ENCODE measurements at regions not wholly inside any gene's neighbourhood (a gene's known extent, or its start where the extent isn't known, plus 50 kb on each side); places are given as distances from the start of the nearest gene placed in this dataset.

DNA sequence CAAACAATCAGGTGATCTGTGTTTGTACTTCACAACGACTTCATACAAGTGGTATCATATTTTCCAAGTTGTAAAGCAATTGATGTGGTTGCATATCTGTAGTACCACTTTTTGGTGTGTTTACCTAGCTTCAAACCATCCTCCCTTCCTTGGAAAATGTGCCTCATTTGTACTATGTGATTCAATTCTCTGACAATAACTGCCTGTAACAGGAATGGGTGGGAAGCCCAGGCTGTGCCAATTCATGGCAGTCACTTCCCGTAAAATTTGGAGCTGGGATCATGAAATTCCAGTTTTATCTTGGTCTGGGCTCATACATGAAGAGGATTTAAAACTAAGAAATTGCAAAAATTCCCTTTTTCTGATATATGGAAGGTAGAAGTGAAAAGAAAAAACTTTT, 250.1 kb downstream of the DIO2 start:
- intact Hi-C loops (cut with DNase I) = no loop called here
- FAIRE-seq (no peak), DNase-seq (no peak)
- Histone ChIP-seq H3K4me3 (ENCODE audit: low read length in 3 of 3) (no peak overlapping the region), H3K27ac (ENCODE audit: low read depth in 2 of 2, low read length in 2 of 2) (no peak overlapping the region), H3K36me3 (ENCODE audit: control insufficient read depth in 2 of 3, insufficient read depth in 3 of 3, low read length in 3 of 3) (no peaks in the 10 kb centered on the region), H3K9ac (ENCODE audit: low read length in 3 of 3) (no peak overlapping the region), H3K4me1 (ENCODE audit: control insufficient read depth in 2 of 3, insufficient read depth in 2 of 3, low read depth in 1 of 3, low read length in 3 of 3) (no peaks in the 10 kb centered on the region), H3K27me3 (ENCODE audit: control insufficient read depth, insufficient read depth, low read length) (no peaks in the 10 kb centered on the region), H3K9me3 (ENCODE audit: control insufficient read depth in 2 of 3, insufficient read depth in 1 of 3, low read length in 3 of 3) (no peaks in the 10 kb centered on the region)
- TF ChIP-seq, protein P1, sequence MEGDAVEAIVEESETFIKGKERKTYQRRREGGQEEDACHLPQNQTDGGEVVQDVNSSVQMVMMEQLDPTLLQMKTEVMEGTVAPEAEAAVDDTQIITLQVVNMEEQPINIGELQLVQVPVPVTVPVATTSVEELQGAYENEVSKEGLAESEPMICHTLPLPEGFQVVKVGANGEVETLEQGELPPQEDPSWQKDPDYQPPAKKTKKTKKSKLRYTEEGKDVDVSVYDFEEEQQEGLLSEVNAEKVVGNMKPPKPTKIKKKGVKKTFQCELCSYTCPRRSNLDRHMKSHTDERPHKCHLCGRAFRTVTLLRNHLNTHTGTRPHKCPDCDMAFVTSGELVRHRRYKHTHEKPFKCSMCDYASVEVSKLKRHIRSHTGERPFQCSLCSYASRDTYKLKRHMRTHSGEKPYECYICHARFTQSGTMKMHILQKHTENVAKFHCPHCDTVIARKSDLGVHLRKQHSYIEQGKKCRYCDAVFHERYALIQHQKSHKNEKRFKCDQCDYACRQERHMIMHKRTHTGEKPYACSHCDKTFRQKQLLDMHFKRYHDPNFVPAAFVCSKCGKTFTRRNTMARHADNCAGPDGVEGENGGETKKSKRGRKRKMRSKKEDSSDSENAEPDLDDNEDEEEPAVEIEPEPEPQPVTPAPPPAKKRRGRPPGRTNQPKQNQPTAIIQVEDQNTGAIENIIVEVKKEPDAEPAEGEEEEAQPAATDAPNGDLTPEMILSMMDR (IDR thresholded peaks at IDR 0.05; ENCODE audit: borderline replicate concordance, extremely low read depth, insufficient read depth) = no peak

DNA sequence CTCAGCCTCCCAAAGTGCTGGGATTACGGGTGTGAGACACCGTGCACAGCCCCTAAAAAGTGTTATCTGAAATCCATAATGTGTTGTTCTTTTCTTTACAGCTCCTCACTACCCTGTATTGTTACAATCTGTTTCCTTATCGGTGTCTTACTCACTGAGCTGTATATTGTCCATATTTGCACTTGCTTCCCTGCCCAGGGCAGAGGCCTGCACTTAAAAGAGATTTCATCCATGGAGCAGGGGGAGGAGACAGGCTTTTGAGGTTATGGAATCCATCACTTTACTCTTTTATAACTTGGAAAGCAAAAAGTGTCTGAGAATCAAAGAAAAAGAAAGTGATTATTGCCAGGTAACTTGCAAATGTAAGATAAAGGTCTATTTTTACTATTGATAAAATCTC, 251.0 kb downstream of the DIO2 start:
- FAIRE-seq (no peak), DNase-seq (no peak)
- TF ChIP-seq, protein P1 (IDR thresholded peaks at IDR 0.05; ENCODE audit: borderline replicate concordance, extremely low read depth, insufficient read depth) = no peak
- Histone ChIP-seq H3K9me3 (ENCODE audit: control insufficient read depth in 2 of 3, insufficient read depth in 1 of 3, low read length in 3 of 3) (no peaks in the 10 kb centered on the region), H3K9ac (ENCODE audit: low read length in 3 of 3) (no peak overlapping the region), H3K27ac (ENCODE audit: low read depth in 2 of 2, low read length in 2 of 2) (no peak overlapping the region), H3K36me3 (ENCODE audit: control insufficient read depth in 2 of 3, insufficient read depth in 3 of 3, low read length in 3 of 3) (no peaks in the 10 kb centered on the region), H3K27me3 (ENCODE audit: control insufficient read depth, insufficient read depth, low read length) (no peaks in the 10 kb centered on the region), H3K4me3 (ENCODE audit: low read length in 3 of 3) (no peak overlapping the region), H3K4me1 (ENCODE audit: control insufficient read depth in 2 of 3, insufficient read depth in 2 of 3, low read depth in 1 of 3, low read length in 3 of 3) (no peaks in the 10 kb centered on the region)
- intact Hi-C loops (cut with DNase I) = no loop called here

DNA sequence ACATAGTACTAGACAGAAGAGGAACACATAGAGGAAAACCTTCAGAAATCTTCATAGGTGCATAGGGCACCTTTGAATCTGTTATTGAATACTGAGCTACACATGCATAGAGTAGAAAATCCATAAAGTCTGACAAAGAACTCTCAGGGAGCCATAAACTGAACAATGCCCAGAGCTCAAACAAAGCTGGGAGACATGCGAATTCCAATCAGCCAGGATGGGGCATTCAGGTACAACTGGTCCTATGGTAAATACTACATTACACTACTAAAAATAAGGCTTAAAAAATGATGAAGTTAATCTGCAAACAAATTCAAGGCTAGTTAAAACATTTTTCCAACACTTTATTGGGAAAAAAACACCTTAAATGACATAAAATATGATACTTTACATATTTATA, 259.7 kb downstream of the DIO2 start:
- no peak overlapping the region for H3K27ac ChIP-seq (ENCODE audit: low read depth in 2 of 2, low read length in 2 of 2)
- intact Hi-C loops (cut with DNase I) = no loop called here
- no peak for FAIRE-seq

More for the DNA sequence above, 259.7 kb downstream of the DIO2 start:
- no peaks in the 10 kb centered on the region for H3K36me3 ChIP-seq (ENCODE audit: control insufficient read depth in 2 of 3, insufficient read depth in 3 of 3, low read length in 3 of 3)
- H3K4me1 ChIP-seq (ENCODE audit: control insufficient read depth in 2 of 3, insufficient read depth in 2 of 3, low read depth in 1 of 3, low read length in 3 of 3) = no peaks in the 10 kb centered on the region
- no peak for DNase-seq
- peaks cover 0 to 3% (median 0%) of the 10 kb centered on the region in 3 donors for H3K9me3 ChIP-seq (ENCODE audit: control insufficient read depth in 2 of 3, insufficient read depth in 1 of 3, low read length in 3 of 3)
- H3K4me3 ChIP-seq (ENCODE audit: low read length in 3 of 3) = no peak overlapping the region
- no peaks in the 10 kb centered on the region for H3K27me3 ChIP-seq (ENCODE audit: control insufficient read depth, insufficient read depth, low read length)
- TF ChIP-seq, protein P1 (IDR thresholded peaks at IDR 0.05; ENCODE audit: borderline replicate concordance, extremely low read depth, insufficient read depth) = no peak
- no peak overlapping the region for H3K9ac ChIP-seq (ENCODE audit: low read length in 3 of 3)
